GM12864 (cell line): ENCODE measurements at regions not wholly inside any gene's neighbourhood (a gene's known extent, or its start where the extent isn't known, plus 50 kb on each side); places are given as distances from the start of the nearest gene placed in this dataset.

Source experiments
- DNase-seq: peaks from one replicate; pipeline ENCODE4 v3.0.0-alpha.2; 2011; ENCODE audit warnings: low read depth
- H3K4me3 ChIP-seq: 2 replicates; pipeline ENCODE4 v1.5.1; 2011; ENCODE audit warnings: mild to moderate bottlenecking, low read depth, low read length, control low read depth
- CTCF ChIP-seq: IDR thresholded peaks from 2 replicates; pipeline ENCODE4 v1.5.1; 2011; ENCODE audit warnings: low read depth, mild to moderate bottlenecking, moderate library complexity, low read length, control low read depth, inconsistent platforms; ENCODE audit errors: missing control alignments

DNA sequence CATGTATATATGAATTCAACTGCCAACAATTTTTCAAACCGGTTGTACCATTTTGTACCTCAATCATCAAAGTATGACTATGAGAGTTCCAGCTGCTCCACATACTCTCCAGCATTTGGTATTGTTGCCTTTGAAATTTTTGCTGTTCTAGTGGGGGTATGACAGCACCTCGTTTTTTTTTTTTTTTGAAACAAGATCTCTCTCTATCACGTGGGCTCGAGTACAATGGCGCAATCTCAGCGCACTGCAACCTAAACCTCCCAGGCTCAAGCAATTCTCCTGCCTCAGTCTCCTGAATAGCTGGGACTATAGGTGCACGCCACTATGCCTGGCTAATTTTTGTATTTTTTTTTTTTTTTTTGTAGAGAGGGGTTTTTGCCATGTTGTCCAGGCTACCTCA, 144.7 kb upstream of the JARID2 start:
- no peak overlapping the region for H3K4me3 ChIP-seq
- TF ChIP-seq CTCF: no peak
- no peak for DNase-seq

DNA sequence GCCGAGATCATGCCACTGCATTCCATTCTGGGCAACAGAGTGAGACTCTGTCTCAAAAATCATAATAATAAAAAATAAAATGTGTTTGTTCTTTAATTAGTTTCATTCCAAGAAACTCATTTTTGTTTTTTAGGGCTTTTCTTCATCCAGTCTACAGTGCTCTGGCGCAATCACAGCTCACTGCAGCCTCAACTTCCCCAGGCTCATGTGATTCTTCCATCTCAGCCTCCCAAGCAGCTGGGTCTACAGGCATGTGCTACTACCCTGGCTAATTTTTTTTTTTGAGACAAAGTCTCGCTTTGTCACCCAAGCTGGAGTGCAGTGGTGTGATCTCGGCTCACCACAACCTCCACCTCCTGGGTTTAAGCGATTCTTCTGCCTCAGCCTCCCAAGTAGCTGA, 143.6 kb upstream of the JARID2 start:
- no peak for TF ChIP-seq CTCF
- no peak for DNase-seq

DNA sequence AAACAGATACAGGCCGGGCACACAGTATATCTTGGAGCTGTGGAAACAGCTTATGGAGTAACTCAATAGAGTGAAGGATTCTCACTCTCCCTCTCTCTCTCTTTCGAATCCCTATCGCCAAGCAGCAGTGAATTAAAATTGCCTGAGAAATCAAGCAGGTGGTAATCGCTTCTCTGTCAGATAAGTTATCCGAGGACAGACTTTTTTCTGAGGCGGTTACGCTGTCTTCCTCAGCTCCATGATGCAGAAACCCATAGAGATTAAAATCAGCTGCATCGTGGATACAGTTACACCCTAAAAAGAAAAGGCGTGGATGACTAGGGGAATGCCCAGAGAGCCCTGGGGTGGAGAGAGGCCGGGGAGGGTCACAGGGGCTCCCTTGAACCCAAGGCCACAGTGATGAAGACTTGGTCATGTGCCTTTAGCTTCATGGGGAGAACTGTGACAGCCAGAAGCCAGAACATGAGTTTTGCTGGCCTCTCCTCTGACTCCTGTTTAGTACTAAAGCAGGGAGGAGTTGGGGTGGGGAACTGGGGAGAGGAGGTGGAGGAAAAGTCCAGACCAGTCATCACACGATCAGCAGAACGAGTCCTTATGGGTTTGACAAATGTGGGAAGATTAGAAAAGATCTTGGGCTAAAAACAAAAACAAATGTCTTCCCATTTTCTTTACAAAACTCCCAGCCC, 138.8 kb upstream of the JARID2 start:
- TF ChIP-seq CTCF: no peak
- no peak overlapping the region for H3K4me3 ChIP-seq
- no peak for DNase-seq

More for the DNA sequence above, 143.6 kb upstream of the JARID2 start:
- no peak overlapping the region for H3K4me3 ChIP-seq

DNA sequence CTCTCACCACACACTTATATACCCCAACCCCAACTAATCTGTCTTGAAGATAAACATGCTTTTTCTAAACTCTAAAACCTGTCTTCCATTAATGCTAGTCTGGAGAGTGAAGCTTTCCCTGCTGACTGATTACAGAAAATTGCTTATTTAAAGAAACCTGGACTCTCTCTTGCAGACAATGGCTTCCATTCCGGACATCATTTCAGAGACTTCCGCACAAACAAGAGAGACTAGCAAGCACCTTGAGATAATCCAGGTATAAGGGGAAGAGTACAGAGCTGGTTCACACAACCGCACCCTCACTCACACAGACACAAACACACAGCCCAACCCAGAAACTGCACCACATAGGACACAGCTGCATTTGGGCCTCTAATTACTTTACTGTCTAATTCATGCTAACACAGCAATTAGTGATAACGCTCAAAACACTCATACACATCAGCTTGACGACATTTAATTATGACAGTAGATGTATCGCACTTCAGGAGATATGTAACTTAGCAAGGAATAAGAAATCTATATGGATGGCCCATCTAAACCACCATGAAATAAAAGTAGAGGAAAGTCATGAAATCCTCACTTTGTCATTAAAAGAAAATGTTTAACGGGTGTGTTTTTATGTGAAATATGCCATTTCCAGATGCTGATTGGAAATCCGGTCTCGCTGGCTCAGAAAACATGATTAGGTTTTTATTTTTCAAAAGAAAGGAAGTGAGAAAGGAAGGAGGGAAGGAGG, 138.1 kb upstream of the JARID2 start:
- TF ChIP-seq CTCF: no peak
- no peak for DNase-seq
- H3K4me3 ChIP-seq: no peak overlapping the region

GRCh38 chr6:15108383-15108715, 137.5 kb upstream of the JARID2 start:
- no peak overlapping the region for H3K4me3 ChIP-seq
- TF ChIP-seq CTCF: no peak
- no peak for DNase-seq

DNA sequence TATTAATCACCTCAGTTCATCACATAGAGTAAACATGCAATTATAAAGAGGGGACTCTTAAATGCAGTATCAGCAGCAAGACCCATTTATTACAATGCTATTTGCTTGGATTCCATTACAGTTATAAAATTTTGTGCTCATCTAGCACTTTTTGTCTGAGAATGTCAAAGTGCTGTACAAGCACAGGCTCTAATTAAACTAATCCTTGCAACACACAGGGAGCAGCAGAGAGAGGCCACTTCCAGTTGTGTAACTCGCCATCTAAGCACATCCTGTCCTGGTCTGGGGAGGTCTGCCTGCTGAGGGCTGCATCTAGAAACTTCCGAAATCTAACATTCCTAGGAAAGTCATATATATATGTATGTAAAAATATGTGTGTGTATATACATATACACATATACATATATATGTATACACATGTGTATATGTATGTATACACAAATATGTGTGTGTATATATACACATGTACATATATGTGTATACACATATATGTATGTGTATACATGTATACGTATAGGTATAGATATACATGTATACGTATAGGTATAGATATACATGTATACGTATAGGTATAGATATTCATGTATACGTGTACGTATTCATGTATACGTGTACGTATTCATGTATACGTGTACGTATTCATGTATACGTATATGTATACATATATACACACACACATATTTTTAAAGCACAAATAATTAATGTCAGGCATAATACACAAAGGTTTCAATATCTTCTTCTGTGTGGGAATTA, 136.4 kb upstream of the JARID2 start:
- H3K4me3 ChIP-seq: no peak overlapping the region
- DNase-seq: no peak
- TF ChIP-seq CTCF: no peak
